GM21423 (cell line): ENCODE measurements at regions not wholly inside any gene's neighbourhood (a gene's known extent, or its start where the extent isn't known, plus 50 kb on each side); places are given as distances from the start of the nearest gene placed in this dataset.

Source experiments
- ATAC-seq: cut with Tn5 transposase; IDR thresholded peaks from one replicate; pipeline ENCODE4 v1.9.1; 2021; ENCODE audit warnings: mild to moderate bottlenecking, moderate library complexity; ENCODE audit not compliant: unreplicated experiment

GRCh38 chr9:81132796-81133195 lies 556.6 kb downstream of the TLE1 start:
- no peak for ATAC-seq

- ATAC-seq: no peak
Observed at GRCh38 chr9:81132318-81132717, 557.0 kb downstream of the TLE1 start.

GRCh38 chr9:81128701-81129100 lies 560.6 kb downstream of the TLE1 start:
- no peak for ATAC-seq

GRCh38 chr9:81125446-81126092 lies 563.8 kb downstream of the TLE1 start:
- ATAC-seq: no peak

GRCh38 chr9:81123526-81123925 lies 565.8 kb downstream of the TLE1 start:
- ATAC-seq: no peak

- ATAC-seq: no peak
Observed at GRCh38 chr9:81122749-81123148, 566.6 kb downstream of the TLE1 start.

- ATAC-seq: no peak
Observed at GRCh38 chr9:81119591-81119990, 569.8 kb downstream of the TLE1 start.

GRCh38 chr9:81118416-81118815 lies 570.9 kb downstream of the TLE1 start:
- ATAC-seq: no peak

- ATAC-seq: no peak
Observed at GRCh38 chr9:81116340-81117137, 572.8 kb downstream of the TLE1 start.

GRCh38 chr9:81113453-81114124 lies 575.8 kb downstream of the TLE1 start:
- peak; percentile 60 for ATAC-seq

- ATAC-seq: no peak
Observed at GRCh38 chr9:81112627-81113452, 576.5 kb downstream of the TLE1 start.

- no peak for ATAC-seq
Observed at GRCh38 chr9:81108821-81109220, 580.5 kb downstream of the TLE1 start.

GRCh38 chr9:81108391-81108790 lies 581.0 kb downstream of the TLE1 start:
- ATAC-seq: no peak

- no peak for ATAC-seq
Observed at GRCh38 chr9:81103597-81104471, 585.5 kb downstream of the TLE1 start.

GRCh38 chr9:81097131-81097847 lies 592.1 kb downstream of the TLE1 start:
- no peak for ATAC-seq

GRCh38 chr9:81096625-81097024 lies 592.7 kb downstream of the TLE1 start:
- no peak for ATAC-seq

- no peak for ATAC-seq
Observed at GRCh38 chr9:81092057-81092456, 597.3 kb downstream of the TLE1 start.

GRCh38 chr9:81088341-81088740 lies 601.0 kb downstream of the TLE1 start:
- no peak for ATAC-seq

GRCh38 chr9:81086416-81086815 lies 602.9 kb downstream of the TLE1 start:
- ATAC-seq: no peak
